GM21526 (cell line): ENCODE measurements at regions not wholly inside any gene's neighbourhood (a gene's known extent, or its start where the extent isn't known, plus 50 kb on each side); places are given as distances from the start of the nearest gene placed in this dataset.

Source experiments
- ATAC-seq: cut with Tn5 transposase; IDR thresholded peaks from one replicate; pipeline ENCODE4 v1.9.1; 2021; ENCODE audit warnings: moderate library complexity; ENCODE audit not compliant: unreplicated experiment, low FRiP score

DNA sequence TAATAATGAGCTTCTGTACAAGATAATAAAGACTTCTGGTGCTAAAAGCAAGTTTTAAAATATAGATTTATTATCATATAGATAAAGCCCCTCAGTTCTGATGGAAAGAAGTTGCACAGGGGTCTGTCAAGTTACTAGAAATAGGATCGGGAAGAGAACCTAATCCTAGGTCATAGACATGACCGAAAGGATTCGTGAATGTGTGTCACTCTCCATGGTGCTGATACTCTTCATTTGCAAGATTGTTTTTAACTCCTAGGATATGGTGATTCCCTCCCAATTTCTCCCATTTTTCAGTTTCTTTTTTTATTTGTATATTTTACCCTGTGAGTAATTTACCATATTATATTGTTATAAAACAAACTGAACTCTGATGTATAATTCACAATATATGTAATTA is 58.9 kb upstream of the CTNNA2 start:
- ATAC-seq, result no peak

DNA sequence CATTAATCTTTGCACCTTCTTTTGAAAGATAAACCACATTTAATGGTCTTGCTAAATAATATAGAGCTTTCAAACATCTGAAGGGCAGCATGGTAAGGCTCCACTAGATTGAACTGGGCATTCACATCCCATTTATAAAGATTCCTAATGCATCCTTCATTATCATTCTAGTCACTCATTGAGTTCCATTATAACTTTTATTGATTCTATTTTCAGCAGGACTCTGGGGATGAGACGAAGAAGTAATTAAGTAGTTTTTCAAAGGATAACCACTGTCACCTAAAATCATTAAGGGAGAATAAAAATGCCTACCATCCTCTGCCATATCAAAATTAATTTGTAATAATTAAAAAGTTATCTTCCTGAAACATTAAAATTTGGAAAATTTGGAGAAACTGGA is 60.2 kb upstream of the CTNNA2 start:
- no peak for ATAC-seq

DNA sequence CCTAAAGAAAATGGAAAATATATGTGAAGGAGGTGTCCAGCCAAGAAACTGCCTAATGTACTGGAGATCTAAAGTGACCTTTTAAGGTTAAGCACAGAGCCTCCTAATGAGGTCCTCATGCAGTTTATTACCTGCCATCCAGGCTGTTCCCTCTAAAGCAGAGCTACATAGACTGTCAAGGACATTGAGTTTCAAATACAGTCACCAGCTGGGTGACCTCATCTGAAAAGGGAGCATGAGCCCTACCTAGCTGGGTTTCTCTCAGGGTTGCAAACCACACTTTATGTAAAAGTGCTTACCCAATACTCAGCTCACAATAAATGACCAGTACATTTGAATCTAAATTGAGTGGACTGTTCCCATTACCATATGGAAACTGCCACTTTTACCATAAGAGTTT is 65.4 kb upstream of the CTNNA2 start:
- ATAC-seq, result no peak

DNA sequence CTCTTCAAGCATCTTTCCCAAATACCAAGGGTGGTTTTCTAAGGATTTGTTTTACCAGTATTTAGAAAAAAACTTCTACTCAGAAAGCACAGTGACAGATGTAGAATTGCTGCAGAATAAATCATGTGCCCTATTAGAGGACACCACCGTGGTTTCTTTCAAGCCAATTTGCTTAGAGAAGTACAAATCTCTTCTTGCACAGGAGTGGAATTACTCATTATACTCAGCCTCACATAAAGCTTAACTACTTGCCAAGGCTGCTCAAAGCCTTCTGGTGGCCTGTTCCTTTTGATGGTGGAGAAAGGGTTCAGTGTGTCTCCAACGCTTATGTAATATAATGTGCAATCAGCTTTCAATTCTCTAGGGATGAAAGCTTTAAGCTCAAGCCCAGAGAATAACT is 66.5 kb upstream of the CTNNA2 start:
- ATAC-seq, result no peak

DNA sequence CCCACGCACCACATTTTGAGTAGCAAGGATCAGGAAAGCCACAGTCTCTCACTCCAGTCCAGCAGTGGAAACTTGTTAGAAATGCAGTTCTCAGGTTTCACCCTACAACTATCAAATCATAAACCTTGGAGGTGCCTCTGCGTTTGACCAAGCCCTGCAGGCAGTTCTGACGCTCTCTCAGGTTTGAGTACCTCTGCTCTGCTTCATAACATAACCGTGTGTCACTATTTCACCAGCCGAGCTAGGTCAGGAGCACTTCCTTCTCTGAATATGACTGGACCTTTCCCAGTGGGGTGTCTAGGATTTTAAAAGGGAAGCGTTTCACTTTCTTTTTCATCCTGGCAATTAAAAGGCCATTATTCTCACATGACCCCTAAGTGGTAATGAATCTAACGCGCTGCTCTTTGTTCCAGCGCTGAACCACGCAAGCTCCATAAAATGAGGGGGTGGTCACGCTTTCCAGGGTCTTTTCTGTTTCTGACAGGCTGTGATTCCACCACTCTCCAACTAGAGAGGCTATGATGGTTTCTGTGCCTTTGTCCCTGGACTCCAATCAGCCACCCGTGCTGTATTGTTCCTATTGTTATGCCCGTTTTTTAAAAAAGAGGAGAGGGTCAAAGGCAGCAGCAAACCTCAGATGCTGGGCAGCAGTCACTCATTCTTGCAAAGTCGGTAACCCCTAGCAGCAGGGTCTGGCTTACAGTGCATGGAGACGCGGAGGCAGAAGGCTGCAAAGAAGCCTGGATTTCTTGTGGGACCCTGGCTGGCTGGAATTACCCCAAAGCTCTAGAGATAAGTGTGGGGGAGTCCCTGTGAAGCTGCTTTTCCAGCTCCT is 75.2 kb upstream of the CTNNA2 start:
- no peak for ATAC-seq

DNA sequence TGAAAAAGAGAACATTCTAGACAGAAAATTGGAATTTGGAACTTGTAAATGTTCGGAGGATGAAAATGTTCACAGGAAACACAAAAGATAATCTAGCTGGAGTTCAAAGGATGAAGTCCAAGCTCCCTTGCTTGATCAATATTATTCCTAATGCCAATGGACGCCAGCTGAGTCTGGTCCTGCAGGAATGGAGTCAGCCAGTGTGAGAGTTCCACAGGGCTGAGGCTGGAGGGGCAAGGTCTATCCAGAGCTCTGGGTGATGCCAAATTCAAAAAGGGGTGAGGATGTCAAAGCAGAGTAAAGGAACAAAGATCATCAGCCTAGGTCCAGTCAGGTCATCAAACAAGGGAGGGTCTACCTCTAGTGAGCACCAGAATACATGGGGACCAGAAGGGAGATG is 78.5 kb upstream of the CTNNA2 start:
- no peak for ATAC-seq

DNA sequence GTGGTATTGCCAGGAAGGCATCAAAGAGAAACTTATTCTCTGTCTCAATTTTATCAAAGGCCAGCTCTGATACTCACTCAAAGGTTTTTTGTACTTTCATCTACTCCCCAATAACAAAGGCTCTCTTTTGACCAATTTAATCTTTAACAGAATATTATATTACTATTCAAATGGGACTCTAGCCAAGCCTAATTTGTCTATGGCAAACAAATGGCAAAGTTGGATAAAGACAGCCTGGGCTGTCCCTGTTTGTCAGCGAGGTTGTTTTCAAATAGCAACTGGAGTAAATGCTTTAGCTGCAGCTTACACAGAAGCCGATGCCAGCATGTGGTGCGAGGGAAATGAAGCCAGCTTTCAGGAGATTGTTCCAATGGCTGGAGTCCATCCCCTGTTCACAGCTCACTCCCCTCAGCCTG is 80.1 kb upstream of the CTNNA2 start:
- ATAC-seq, result no peak

DNA sequence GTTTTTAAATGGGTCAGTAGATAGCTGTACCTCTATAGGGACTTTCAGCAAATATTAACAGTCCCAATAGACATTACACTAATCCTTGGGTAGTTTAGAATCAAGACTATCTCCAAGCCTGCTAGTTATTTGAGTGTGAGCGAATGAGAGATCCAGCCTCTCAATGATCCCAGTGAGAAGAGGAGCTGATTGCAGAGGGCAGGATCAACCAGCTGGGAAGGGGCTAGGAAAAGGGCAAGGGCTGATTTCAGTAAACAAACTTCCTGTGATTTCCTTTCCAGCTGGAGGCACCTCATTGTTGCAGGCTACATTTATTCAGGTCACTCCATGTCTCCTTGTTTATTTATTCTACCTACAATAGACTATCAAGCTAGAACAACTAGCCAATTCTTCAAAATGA is 84.1 kb upstream of the CTNNA2 start:
- no peak for ATAC-seq

DNA sequence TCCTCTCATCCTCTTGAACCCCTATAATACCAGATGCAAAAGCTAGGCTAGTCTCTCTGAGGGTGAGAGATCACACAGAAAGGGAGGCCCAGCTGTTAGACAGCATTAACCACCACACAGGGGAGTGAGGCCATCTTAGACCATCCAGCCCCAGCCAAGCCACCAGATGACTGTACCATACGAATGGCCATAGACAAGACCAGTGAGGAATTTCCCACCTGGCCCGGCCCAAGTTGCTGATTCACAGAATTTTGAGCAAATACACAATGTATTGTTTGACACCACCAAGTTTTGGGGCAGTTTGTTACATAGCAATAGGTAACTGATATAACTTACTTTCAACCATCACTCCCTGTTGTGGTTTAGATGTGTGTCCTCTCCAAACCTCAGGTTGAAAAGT is 98.2 kb upstream of the CTNNA2 start:
- ATAC-seq, result no peak

DNA sequence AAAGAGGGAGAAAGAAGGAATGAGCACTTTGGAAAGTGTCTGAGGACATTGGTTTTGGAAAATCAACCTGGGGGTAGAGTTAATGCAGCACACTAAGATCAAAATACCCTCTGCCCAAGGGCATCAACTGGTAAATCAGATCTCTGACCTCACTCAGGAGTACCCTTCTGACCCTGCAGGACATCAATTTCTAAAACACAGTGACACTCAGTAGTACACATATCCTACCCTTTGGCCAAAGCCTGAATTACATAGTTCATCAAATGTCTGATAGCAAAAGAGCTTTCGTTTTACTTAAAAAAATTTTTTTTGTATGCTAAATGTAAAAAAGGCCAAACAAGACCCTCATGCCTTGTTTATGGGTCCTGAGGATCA is 118.4 kb upstream of the CTNNA2 start:
- no peak for ATAC-seq

DNA sequence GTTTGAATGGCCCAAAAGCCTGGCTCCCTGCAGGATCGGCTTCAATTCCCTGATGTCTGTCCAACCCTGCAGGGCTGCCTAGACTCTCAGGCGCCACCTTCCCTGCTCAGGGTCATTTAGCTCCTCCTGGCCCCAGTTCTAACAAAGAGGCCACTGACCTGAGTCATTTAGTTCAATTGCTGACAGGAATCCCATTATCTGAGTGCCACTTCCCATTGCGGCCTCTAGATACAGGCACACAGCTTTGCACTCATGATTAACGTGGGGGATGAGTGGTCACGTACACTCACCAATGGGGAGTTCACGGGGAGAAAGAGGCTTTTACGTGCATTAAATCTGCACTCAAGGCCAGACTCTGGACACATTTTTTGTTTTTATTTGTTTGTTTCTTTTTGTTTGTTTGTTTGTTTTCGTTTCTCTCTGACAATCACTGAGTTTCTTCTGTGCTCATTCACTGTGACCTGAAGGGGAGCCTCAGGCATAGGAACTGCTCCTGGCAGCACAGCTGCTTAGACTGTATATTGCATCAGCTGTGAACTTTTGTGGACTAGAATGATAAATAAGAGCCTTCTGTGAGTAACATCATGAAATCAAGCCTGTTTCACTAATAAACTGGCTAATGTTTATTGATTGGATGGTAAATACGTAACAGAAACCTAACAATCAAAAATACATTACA is 118.9 kb upstream of the CTNNA2 start:
- no peak for ATAC-seq

DNA sequence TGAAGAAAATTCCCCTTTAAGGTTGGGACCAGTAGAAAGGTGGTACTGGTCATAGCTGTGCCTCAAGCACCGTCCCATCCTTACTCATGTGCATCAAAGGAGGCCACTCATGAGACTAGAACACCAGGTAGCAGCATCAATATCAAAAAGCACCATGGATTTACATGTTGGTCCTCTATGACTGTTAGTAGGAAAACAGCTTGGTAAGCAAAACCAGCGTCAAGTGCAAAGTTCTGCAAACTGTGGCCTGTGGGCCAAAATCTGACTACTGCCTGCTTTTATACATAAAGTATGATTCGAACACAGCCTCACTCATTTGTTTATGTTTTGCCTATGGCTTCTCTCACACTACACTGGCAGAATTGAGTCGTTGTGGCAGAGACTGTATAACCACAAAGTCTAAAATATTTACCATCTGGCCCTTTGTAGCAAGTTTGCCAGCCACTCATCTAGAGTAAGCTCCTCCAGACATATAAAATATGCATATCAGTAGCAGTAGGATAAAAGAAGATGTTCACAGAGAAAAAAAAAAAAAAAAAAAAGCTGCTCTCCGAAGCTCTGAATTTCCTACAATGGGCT is 119.7 kb upstream of the CTNNA2 start:
- no peak for ATAC-seq

DNA sequence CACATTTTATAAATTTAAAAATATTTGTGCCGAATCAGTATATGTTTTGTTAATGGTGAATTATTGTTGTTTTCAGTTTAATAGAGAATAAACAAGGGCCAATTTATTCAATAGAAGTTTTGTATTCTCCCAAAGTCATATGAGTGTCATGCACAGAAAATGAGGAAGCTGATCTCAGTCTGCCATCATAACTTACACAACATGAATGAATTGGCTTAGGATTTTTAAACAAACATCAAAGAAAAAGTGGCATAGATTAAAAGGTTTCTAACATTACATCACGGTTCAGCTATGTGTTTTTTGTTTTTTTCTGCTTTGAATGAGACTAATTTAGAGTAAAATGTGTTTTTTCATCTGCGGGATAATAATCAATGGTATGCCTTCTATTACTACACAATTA is 123.4 kb upstream of the CTNNA2 start:
- no peak for ATAC-seq

DNA sequence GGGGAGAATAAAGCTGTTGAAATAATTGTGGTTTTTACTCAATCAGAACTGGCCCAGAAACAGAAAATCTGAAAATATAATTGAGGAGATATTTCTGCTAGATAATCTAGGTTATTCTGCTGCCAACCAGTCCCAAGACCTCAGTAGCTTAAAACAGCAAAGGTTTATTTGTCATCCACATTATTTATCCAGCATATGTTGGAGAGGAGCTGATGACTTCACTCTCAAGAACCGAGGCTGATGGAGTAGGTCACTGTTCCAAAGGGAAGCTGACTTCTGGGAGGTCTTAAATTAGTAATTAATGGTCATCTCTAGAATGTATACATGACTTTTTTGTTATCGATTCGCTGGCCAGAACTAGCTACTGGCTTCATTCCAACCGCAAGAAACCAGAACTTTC is 124.8 kb upstream of the CTNNA2 start:
- ATAC-seq, result no peak

DNA sequence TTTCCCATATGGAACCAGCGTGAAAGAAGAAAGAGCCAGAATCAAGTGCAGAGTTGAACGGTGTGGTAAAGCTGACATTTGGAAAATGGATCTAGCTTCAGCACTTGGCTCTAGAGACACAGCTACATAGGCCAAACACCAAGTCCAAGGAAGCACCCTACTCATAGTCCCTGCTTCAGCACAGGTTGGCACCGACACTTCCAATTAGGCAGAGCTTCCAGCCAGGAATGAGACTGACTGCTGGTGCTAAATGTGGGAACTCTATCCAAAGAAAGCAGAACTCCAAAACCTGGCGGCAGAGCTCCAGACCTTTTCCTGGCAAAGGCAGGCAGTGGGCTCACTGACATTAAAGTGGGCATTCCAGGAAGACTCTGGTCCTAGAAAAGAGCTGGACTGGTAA is 125.4 kb upstream of the CTNNA2 start:
- ATAC-seq, result no peak

DNA sequence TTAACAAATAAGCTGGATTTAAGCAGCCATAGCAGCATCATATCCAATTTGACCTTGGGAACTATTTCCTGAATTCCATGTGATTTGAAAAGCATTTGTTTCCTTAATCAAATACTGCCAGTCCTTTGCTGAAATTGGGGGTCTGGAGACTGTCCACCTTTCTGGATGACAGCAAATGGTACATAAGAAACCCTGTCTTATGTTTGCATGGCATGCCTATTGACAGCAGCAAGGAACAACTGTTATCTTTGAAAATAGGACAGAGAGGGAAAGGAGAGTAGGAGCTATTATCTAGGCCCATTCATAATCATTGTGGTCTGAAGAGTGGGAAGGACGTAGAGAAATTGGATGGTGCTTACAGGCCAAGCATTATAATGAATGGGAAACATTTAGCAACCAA is 129.2 kb upstream of the CTNNA2 start:
- no peak for ATAC-seq

DNA sequence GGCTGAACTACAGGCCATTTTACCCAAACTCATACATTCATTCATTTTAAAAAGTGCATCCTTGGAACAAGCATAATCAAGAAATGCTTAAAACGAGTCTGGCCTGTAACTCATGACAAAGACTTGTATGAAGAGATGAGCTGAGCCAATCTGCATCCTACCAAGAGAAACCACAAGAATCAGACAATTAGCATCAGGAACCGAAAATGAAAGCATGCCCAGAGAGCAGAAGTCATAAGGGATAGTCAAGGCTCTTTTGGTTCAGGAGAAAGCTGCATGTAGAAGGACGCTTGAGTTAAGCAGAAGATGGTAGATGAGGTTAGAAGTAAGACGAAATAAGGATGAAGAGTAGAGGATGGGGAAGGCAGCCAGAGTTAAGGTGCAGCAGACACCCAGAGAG is 137.0 kb upstream of the CTNNA2 start:
- no peak for ATAC-seq

DNA sequence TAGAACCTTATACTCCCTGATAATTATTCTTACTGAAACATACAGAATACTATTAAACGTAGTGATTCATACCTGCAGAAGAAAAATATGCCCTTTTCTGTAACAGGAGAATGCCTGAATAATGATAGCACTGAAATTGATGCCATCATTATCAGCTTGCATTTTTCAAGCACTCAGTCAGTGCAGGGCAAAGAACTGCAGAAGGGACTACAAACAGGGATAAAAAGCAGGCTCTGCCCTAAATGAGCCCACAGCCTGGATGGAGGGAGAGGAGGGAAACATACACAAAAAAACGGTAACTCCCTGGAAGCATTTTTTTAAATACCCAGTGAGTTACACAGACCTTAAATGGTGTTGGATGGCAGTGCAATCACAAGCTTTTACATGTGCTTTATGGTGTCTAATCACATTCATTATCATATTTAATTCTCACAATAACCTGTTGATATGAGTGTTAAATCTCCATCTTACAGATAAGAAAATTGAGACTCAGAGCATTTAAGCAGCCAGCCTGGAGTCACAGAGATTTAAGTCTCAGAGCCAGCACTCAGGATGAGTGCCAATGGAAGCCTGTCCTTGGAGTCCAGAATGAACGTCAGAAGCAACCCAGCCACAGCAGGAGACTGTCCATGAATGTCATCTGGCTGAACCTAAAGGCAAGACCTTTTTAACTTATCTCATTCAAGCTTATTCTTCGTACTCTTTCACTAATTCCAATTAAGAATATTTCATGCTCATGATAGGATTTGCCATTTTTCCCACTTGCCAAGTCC is 139.3 kb upstream of the CTNNA2 start:
- ATAC-seq, result no peak

DNA sequence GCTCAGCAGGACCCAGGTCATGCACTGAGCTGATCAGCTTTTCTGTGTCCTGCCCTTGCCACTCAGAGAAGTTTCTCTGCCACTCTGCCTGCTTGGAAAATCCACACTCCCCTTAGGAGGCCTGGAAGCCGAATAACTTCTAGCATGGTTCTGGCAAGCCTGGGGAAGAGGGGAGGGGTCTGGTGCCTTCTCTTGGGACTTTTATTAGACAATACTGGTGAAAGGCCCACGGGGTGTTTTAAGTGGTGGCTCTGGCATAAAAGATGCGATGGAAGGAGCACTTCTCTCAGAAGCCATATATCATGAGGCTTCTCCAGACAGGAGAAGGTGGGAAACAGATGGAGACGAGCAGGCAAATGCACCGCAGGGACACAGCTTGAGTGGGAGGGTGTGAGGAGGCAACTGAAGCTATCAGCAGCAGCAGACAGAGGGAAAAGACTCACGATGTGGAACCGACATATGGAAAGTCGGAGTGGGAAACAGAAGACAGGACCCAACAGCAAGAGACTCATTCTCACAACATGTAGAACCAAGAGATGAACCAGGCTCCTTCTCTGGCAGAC is 141.8 kb upstream of the CTNNA2 start:
- no peak for ATAC-seq

DNA sequence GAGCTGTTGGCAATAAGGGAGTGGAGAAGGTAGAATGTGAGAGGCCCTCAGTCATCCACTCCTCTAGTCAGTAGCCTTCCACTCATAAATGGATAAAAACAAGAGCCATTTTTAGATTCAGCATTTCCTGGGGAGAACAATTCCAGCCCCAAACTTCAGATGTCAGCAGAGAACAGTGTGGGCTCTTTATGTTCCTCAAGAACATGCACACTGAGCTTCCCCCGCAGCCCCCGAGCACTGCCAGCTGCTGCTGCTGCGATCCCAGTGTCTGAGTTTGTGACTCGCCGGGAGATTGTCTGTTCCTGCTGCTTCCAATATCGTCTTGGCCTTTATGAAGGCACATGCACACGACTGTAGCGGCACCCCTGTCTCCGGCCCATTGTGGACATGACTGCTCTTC is 143.7 kb upstream of the CTNNA2 start:
- ATAC-seq, result no peak

DNA sequence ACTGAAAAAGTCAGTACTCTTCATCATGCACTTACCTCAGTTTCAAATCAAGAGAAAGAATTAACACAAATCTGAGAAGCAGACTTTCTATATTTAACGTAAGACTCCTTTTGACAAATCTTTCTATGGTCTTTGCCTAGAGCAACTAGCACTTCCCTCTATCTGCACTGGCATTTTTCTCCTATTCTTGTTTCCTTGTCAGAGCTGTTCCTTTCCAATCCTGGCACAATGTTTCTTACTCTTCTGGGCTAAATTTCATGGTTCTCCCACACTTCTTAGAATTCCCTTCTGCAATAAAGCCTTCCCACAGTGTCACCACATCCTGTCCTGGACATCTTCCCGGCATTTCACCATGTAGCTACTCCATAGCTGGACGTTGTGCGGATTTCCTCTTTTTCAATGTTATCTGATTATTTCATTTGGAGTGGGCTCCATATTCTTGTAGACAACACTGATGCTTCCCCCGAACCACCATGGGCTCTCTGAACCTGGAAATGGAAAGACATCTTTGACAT is 144.7 kb upstream of the CTNNA2 start:
- ATAC-seq, result no peak
